ENCODE measurements at regions not wholly inside any gene's neighbourhood (a gene's known extent, or its start where the extent isn't known, plus 50 kb on each side); places are given as distances from the start of the nearest gene placed in this dataset.

DNA sequence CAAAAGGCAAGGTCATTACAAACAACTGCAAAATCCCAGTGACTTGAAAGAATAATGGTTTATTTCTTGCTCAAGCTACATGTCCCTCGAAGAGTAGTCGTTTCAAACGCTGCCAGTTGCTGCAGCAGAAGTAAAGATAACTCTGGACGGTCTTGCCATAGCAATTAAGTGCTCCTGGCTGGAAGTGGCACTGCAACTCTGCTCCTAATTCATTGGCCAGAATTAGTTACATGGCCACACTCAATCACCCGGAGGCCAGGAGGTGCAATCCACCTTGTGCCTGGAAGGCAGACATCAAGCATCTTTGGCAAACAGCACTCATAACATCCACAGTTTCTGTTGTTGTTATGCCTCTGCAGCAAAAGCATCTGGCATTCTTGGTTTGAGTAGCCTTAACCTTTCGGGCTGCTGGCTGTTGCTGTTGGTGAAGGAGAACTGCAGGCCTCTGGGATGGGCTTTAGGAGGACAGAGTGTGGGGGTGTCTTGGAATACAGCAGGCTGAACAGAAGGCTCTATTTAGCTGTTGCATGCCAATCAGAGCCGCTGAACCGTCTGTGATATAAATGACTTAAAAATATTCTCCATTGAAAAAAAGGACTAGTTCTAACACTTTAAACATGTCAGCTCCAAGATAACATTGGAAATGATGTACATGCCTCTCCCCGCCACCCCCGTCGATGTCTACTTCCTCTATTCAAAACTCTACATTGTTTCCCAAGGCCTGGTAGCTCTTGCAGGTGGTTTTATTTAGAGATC, 123.5 kb upstream of the DYRK2 start:
- no peak for DNase-seq (ENCODE audit: low read depth)
- TF ChIP-seq, protein P1, sequence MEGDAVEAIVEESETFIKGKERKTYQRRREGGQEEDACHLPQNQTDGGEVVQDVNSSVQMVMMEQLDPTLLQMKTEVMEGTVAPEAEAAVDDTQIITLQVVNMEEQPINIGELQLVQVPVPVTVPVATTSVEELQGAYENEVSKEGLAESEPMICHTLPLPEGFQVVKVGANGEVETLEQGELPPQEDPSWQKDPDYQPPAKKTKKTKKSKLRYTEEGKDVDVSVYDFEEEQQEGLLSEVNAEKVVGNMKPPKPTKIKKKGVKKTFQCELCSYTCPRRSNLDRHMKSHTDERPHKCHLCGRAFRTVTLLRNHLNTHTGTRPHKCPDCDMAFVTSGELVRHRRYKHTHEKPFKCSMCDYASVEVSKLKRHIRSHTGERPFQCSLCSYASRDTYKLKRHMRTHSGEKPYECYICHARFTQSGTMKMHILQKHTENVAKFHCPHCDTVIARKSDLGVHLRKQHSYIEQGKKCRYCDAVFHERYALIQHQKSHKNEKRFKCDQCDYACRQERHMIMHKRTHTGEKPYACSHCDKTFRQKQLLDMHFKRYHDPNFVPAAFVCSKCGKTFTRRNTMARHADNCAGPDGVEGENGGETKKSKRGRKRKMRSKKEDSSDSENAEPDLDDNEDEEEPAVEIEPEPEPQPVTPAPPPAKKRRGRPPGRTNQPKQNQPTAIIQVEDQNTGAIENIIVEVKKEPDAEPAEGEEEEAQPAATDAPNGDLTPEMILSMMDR (conservative IDR thresholded peaks at IDR 0.05; ENCODE audit: low read length) = no peak
- H3K4me3 ChIP-seq (ENCODE audit: low read length) = no peak overlapping the region

DNA sequence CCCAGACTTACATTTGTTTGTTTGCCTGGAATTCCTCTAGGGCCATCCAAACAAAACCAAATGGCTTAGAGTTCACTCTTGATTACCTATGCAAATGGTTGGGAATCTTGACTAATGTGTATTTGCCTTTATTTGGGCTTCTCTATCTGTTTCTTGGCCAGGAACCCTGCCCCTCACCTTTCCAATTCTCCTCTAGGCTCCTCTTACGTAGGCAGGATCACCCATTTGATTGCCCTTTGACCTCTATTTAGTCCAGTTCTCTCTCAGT, 123.0 kb upstream of the DYRK2 start:
- DNase-seq (ENCODE audit: low read depth) = no peak
- no peak overlapping the region for H3K4me3 ChIP-seq (ENCODE audit: low read length)
- TF ChIP-seq, protein P1 (conservative IDR thresholded peaks at IDR 0.05; ENCODE audit: low read length) = no peak

DNA sequence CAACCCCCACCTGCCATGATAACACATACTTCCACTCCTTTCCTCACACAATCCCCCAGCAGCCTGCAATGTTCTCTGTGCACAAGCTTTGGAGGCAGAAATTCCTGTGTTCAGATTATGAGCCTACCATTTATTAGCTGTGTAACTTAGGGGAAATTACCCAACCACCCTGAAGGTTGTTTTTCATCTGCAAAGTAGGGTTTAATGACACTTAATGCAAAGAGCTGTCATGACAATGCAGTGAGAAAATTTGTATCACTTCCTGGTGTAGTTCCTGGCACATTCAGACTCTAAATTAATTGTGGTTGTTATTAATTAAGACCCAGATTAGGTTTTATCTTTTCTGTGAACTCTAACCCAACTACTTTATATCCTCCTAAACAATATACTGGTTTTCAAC, 122.4 kb upstream of the DYRK2 start:
- no peak overlapping the region for H3K4me3 ChIP-seq (ENCODE audit: low read length)
- no peak for DNase-seq (ENCODE audit: low read depth)
- TF ChIP-seq, protein P1 (conservative IDR thresholded peaks at IDR 0.05; ENCODE audit: low read length) = no peak

DNA sequence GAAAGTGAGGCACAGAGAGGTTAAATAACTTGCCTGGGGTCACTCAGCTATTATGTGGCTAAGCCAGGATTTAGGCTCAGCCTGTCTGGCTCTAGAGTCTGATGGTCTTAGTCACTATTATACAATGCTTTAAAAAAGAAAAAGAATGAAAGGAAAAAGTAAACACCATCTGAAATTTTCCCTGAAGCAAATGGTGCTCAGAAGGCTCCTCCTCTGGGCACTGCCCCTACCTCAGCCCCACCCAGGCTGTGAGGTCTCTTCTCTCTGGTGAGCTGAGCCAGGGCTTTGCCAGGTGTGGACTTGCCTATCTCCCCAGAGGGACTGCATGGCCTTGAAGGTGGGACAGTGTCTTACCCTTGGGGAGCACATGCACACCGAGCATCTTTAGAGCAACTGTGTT, 117.5 kb upstream of the DYRK2 start:
- TF ChIP-seq, protein P1 (conservative IDR thresholded peaks at IDR 0.05; ENCODE audit: low read length) = no peak
- DNase-seq (ENCODE audit: low read depth) = no peak
- H3K4me3 ChIP-seq (ENCODE audit: low read length) = no peak overlapping the region

DNA sequence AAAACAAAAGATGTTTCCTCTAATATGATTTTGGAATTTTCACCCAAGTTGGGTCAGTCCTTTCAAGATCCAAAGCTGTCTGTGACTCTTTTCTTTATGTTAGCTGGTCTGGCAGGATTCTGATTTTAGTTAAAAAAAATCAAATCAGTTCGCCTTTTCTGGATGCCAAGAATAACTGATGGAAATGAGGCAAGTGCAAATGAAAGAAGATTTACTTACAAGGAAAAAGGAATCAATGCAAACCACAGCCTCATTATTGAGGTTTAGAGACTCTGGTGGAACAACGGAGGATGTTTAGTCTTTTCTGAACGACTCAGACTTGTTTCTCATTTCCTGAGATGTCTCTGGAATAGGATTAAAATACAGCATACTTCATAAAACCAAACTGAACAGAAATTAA, 117.0 kb upstream of the DYRK2 start:
- TF ChIP-seq, protein P1 (conservative IDR thresholded peaks at IDR 0.05; ENCODE audit: low read length) = no peak
- H3K4me3 ChIP-seq (ENCODE audit: low read length) = no peak overlapping the region
- peak; percentile 58 for DNase-seq (ENCODE audit: low read depth)

DNA sequence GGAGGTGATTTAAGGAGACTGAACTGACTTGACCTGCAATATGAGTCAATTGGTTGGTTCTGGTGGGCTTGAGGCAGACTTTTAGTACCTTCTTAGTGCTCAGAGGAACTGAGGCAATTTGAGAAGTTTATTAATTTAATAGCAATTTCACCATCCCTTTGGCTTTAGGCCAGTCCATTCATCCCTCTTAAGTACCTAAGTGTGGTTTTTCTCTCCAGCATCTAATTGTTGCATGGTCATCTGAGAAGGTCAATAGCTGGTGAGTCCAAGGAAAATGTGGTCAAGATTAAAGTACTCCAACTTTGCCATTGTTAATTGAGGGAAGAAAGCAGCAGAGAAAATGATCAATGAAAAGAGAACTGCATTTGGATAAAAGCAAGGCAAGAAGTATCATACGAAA, 115.4 kb upstream of the DYRK2 start:
- no peak overlapping the region for H3K4me3 ChIP-seq (ENCODE audit: low read length)
- TF ChIP-seq, protein P1 (conservative IDR thresholded peaks at IDR 0.05; ENCODE audit: low read length) = no peak
- DNase-seq (ENCODE audit: low read depth) = no peak

DNA sequence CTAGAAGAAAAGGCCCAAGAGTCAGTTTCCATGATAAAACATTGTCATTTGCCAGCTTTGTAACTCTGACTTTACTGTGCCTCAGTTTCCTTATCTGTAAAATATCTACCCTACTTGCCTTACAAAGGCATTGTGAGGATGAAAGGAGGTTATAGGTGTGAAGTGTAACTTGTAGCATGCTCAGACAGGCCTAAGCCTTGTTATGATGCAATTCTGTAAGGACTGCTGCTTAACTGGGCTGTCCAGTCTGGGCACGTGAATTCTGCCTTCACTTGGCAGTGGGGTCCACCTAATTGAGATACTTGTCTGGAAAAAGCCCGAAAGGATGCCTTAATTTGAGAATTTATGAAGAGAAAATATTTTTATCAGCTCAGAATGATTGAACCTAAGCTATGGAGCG, 114.5 kb upstream of the DYRK2 start:
- H3K4me3 ChIP-seq (ENCODE audit: low read length) = no peak overlapping the region
- DNase-seq (ENCODE audit: low read depth) = no peak
- TF ChIP-seq, protein P1 (conservative IDR thresholded peaks at IDR 0.05; ENCODE audit: low read length) = no peak

Data from AG10803 (cell line).